ENCODE measurements at regions not wholly inside any gene's neighbourhood (a gene's known extent, or its start where the extent isn't known, plus 50 kb on each side); places are given as distances from the start of the nearest gene placed in this dataset.

DNA sequence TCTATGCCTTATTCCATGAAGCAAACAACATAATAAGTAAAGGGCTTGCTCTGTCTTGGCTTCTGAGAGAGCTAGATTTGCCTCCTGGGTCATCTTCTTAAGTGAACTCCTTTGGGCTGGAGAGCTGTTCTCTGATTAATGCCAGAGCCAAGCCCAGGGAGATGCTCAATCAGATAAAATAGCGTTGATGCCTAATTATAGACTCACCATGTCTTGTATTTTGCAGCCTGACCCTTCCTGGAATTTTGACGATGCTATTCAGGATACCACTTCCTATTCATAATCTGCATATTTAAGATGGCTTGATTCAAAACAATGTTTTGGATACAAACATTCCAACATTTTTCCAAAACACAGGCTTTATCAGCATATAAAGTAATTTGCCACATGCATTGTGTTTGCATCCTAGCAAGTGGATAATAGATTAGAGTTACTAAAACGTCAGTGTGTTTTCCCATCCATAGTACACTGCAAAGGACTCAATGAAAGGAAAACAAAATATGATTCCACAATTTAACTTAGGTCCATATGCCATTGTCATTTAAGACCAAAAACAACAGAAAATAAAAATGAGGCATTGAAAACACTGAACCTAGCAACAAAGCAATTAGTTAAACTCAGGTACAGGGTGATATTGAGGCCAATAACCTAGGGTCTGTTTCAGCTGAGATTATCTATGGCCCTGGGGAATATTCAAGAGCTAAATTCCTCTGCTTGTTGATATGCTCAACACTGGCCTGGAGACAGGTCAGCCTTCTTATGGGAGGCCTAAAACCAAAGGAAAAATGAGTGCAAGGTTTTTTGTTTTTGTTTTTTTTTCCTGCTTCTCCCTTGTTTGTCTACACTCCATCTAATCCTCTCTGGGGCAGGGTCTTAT, 184.2 kb upstream of the FOXN3 start:
- no peak for DNase-seq

- no peak for DNase-seq
Measured at GRCh38 chr14:89600029-89600428, 183.0 kb upstream of the FOXN3 start.

DNA sequence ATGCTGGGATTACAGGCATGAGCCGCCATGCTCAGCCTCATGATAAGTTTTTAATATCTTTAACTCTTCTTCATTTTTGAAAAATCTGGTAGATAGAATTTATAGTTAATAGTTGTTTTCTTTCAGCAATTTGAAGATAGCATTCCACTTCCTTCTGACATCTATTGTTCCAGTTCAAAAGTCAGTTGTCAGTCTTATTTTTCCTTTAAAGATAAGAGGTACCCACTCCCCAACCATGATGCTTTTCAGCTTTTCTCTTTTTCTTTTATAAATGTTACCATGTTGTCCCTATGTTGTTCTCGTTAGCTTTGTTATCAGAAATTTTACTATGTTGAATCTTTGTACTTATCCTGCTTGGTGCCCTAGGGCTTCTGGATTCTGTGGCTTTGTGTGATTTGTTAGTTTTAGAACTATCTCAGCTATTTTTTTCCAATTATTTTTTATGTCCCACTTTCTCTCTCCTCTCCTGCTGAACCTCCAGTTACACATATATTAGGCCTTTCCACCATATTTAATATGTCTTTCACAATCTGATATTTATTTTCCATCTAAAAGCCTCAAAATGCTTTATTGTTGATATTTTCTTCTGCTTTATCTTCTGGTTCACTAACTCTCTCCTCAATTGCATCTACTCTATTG, 181.6 kb upstream of the FOXN3 start:
- DNase-seq, result no peak

GRCh38 chr14:89592961-89593360, 175.9 kb upstream of the FOXN3 start:
- no peak for DNase-seq

GRCh38 chr14:89589400-89590118, 172.5 kb upstream of the FOXN3 start:
- DNase-seq, result no peak

GRCh38 chr14:89588840-89589296, 171.8 kb upstream of the FOXN3 start:
- no peak for DNase-seq

DNA sequence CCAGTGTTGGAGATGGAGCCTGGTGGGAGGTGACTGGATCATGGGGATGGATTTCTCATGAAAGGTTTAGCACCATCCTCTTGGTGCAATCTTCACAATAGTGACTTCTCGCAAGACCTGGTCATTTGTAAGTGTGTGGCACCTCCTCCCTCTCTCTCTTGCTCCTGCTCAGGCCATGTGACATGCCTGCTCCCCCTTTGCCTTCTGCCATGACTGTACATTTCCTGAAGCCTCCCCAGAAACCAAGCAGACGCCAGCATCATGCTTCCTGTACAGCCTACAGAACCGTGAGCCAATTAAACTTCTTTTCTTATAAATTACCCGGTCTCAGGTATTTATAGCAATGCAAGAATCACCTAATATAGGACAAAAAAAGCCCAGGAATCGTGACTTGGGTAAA, 171.0 kb upstream of the FOXN3 start:
- DNase-seq, result no peak

DNA sequence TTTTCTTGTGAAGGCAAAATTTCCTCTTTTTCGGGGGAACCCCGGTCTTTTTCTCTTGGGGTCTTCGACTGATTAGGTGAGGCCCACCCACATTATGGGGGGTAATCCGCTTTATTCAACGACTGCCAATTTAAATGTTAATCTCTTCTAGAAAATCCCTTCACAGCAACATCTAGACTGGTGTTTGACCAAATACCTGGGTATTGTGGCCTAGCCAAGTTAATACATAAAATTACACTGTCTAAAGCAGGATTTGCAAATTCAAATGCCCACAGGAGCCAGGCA, 170.0 kb upstream of the FOXN3 start:
- DNase-seq, result no peak

DNA sequence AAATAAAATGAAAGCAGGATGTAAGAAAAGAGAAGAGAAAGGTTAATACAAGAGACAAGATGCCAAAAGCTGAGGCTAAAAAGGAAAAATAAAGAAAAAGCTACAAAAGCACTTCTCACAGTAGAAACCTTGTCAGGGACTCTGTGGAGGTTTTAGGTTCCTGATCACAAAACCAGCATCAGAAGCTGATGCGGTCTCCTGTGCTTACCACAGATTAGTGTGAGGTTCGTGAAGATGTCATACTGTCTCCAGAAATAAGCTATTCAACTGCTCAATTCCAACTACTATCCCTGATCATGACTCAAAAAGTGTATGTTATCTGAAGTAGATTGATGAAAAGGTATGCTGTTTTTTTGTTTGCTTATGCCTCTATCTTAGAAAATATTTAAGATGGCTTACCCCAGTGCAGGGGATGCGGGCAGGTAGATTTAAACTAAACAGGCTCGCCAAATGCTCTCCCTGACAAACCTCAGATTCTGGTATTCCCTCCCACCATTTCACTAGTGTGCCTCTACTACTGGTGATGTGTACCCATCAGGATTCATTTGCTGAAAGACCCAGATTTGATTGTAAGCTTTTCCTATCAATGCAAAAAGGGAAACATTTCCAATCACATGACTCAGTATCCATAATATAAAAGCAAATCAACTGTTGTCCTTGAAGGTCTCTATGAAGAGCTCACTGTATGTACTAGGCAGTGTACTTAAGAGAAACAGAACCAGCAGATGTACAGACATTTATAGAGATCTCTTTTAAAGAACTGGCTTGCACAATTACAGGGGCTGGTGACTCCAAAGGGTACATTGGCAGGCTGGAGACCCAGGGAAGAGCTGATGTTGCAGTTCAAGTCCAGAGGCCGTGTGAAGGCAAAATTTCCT, 169.5 kb upstream of the FOXN3 start:
- no peak for DNase-seq

GRCh38 chr14:89578156-89578555, 161.1 kb upstream of the FOXN3 start:
- no peak for DNase-seq

DNA sequence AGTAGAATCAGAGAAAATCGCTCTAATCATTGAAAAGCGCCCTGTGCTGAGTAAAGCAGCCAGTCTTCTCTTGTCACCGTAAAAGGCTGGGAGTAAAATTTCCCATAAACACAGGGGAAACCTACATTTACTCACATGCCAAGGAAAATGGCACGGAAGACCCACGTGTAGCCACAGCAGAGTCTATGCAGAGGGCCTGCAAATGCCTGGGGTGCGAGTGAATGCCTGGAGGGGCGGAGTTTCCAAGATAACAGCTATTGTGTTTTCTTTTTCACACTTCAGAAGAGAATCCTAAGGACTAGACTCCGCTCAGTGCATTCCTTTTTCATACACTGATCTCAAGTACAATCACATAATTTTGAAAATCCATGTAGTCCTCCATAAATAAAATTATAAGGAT, 159.9 kb upstream of the FOXN3 start:
- DNase-seq, result no peak

DNA sequence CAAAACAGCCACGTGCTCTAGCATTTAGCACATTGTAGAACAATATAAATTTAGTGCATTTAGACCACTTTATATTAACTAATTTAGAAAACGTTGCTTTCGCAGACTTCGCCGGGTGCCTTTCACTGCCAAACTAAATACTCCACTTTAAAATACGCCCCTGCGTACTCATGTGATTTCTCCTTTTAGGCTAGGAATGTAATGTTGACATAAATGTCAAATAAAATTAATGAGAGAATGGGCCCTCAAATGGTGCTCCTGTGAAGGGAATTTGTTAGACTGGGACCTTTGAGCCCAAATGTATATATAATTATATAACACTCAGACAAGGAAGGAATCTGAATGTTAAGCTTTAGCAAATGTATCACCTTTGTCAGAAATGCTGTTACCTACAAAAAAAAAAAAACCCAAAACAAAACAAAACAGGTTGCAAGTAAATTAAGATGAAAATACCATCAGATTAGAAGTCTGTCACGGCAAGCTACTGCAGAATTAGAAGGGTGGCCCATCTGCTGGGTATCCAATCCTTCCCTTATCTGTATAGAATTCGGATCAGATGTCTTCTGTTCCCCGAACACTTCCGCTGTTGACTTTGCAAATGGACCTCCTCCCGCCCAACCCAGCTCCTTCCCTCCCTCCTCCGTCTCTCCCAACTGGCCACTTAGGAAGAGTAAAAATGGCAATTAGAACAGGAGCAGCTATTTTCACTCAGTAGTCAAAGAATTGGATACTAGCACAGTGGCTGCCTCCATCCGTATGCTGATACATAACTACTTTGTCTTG, 159.3 kb upstream of the FOXN3 start:
- no peak for DNase-seq

GRCh38 chr14:89575386-89576061, 158.5 kb upstream of the FOXN3 start:
- no peak for DNase-seq

GRCh38 chr14:89574420-89574819, 157.4 kb upstream of the FOXN3 start:
- no peak for DNase-seq

GRCh38 chr14:89573399-89573657, 156.3 kb upstream of the FOXN3 start:
- DNase-seq, result no peak

GRCh38 chr14:89572596-89573398, 155.8 kb upstream of the FOXN3 start:
- no peak for DNase-seq

GRCh38 chr14:89571491-89571890, 154.5 kb upstream of the FOXN3 start:
- no peak for DNase-seq

DNA sequence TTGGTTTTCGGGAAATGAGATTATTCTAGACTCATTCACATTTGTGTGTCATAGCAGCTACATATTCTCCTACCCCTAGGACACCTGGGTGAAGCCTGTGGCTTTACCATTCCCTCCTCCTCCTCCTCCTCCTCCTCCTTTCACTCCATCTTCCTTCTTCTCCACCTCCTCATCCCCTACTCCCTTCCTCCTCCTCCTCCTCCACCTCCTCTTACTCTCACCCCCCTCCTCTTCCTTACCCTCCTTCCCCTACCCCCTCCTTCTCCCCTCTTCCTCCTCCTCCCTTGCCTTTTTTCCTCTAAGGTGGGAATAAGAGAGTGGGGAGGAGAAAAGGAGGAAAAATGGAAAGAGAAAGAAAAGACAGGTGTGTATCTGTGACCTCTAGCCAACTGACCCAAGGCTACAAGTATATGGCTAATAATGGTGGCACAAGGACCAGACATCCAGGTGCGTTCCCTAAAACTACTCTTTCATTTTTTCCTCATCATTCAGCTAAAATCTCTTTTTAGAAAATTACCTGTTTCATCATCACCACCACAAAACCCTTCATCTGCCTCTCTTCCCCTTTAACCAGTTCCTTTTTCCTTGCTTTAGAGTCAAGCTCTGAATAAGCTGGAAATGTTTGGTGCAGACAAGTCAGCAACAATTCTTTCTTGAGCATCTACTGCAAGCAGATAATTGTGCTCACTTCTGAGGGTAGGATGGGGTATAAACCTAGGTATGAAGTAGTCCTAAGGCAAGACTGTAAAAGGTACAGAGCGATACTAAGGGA, 149.8 kb upstream of the FOXN3 start:
- DNase-seq, result no peak

- no peak for DNase-seq
Measured at GRCh38 chr14:89566180-89566579, 149.1 kb upstream of the FOXN3 start.

DNA sequence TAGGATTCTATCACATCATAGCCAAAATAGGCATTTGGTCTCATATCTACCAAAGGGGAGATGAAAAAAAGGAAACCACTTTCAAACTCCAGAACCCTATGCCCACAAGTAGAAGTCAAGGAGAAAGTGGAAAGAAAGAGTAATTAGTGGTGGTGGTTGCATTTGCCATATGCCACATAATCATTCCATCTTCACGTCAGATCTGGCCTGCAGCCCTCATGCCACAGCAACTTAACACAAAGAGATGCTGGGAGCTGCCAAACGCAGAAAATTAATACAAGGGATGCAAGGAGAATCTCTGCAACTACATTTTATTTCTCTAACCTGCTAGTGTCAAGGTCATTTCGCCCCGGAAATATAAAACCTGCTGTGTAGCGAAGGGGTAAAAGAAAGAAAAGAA, 148.6 kb upstream of the FOXN3 start:
- DNase-seq, result no peak
